Coronary artery (tissue), 2 donors: ENCODE measurements at regions not wholly inside any gene's neighbourhood (a gene's known extent, or its start where the extent isn't known, plus 50 kb on each side); places are given as distances from the start of the nearest gene placed in this dataset.
A peak's percentile ranks its signal among the peaks of the same experiment; 100 is the strongest.

ENCODE experiments used
- DNase-seq: peaks from one replicate; pipeline ENCODE4 v3.0.0-alpha.2; 2017; ENCODE audit warnings: low spot score
- H3K27ac ChIP-seq, 2 donors: fragments of 200-600 bp; sonication (generic); one replicate each; pipeline ENCODE4 v1.5.1; 2016 to 2019
- H3K4me3 ChIP-seq: fragments of 200-600 bp; sonication (generic); 2 replicates; pipeline ENCODE4 v1.5.1; 2016; ENCODE audit warnings: mild to moderate bottlenecking, moderate library complexity
- TF ChIP-seq, protein P1 (sequence below): fragments of 200-600 bp; sonication (generic); IDR thresholded peaks from one replicate; pipeline ENCODE4 v1.5.1; 2019; ENCODE audit warnings: antibody characterized with exemption

DNA sequence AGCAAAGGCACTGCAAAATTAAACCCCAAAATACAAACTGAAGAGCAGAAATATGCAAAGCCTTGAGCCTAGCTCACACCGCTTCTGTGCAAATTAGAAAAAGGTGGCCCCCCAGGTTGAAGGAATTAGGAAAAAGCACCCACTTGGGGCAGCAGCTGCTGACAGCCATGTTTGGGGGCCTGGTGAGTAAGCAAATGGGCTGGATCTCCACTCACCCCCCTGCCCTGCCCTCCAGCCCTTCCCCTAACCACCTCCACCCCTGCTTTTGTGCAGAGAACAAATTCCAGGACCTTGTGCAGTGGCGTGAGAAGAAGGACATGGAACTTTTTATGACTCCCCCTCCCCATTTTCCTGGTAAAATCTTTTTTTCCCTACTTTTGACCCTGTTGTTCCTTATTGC lies 92.0 kb upstream of the DNAH5 start:
- TF ChIP-seq, protein P1, sequence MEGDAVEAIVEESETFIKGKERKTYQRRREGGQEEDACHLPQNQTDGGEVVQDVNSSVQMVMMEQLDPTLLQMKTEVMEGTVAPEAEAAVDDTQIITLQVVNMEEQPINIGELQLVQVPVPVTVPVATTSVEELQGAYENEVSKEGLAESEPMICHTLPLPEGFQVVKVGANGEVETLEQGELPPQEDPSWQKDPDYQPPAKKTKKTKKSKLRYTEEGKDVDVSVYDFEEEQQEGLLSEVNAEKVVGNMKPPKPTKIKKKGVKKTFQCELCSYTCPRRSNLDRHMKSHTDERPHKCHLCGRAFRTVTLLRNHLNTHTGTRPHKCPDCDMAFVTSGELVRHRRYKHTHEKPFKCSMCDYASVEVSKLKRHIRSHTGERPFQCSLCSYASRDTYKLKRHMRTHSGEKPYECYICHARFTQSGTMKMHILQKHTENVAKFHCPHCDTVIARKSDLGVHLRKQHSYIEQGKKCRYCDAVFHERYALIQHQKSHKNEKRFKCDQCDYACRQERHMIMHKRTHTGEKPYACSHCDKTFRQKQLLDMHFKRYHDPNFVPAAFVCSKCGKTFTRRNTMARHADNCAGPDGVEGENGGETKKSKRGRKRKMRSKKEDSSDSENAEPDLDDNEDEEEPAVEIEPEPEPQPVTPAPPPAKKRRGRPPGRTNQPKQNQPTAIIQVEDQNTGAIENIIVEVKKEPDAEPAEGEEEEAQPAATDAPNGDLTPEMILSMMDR = no peak
- H3K27ac ChIP-seq = peak overlapping the region in 1 of 2 donors; percentile 51
- H3K4me3 ChIP-seq = peak overlapping the region; percentile 46
- no peak for DNase-seq

DNA sequence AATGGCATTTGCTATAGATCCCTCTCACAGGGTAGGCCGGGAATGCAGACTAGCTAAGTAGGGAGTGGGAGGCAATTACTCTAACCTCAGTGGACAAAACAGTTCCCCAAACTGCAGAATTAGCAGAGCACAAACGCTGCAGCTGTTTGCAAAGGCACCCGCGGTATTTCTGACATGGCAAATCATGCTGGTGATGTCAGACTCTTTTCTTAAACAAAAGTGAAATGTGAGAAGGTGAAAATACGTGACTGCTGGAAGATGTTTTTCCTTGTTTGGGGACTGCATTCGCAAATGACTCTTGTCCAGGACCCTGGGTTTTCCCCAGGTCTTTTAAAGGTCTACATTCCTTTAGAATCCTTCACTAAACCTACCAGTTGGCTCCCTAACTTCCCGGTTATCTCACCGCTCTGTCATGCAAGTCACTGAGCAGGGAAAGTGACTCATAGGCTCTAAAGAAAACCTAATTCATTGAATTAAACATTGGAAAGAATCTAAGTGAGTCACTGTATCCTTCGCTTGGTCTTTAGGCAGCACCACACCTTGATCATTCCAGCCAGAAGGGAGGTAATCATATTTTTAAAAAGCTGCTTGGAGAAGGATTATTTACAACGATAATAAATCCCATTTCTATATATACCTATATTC lies 91.5 kb upstream of the DNAH5 start:
- DNase-seq = no peak
- H3K4me3 ChIP-seq = peak overlapping the region; percentile 46
- TF ChIP-seq, protein P1 = no peak
- H3K27ac ChIP-seq = peak overlapping the region; percentile 51 to 54

DNA sequence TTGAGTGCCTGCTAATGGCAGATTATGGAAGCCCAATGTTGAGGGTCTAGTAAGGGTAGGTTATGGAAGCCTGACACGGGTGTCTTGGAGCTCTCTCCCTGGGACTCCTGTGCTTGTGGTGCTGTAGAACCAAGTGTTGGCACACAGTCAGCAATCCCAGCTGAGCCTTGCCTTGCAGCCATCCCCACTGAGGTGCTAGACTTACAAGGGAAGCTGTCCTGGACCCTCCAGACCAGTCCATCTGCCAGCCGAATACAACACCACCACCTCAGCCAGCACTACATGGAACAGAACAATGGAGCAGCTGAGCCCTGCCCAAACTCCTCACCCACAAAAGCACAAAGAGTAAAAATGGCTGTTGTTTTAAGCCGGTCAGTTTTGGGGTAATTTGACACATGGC lies 90.5 kb upstream of the DNAH5 start:
- Histone ChIP-seq H3K4me3 (no peak overlapping the region), H3K27ac (no peak overlapping the region)
- TF ChIP-seq, protein P1 = no peak
- DNase-seq = no peak

DNA sequence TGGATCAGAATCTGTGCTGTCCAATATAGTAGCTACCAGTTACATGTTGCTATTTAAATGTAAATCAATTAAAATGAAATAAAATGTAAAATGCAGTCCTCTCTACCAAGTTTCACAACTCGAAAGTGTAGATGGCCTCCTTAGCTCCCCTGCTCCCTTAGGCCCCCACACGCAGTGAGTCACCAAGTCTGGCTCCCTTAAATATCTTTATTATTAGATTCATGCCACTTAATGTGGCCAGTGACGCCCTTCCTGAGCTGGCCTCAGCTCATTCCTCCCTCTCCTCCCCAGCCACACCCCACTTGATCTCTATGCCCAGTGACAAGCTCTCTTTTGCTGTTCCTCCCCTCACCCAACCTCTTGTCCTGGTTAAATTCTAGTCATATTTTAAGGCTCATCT lies 88.4 kb upstream of the DNAH5 start:
- H3K4me3 ChIP-seq = no peak overlapping the region
- TF ChIP-seq, protein P1 = no peak
- H3K27ac ChIP-seq = no peak overlapping the region
- no peak for DNase-seq

DNA sequence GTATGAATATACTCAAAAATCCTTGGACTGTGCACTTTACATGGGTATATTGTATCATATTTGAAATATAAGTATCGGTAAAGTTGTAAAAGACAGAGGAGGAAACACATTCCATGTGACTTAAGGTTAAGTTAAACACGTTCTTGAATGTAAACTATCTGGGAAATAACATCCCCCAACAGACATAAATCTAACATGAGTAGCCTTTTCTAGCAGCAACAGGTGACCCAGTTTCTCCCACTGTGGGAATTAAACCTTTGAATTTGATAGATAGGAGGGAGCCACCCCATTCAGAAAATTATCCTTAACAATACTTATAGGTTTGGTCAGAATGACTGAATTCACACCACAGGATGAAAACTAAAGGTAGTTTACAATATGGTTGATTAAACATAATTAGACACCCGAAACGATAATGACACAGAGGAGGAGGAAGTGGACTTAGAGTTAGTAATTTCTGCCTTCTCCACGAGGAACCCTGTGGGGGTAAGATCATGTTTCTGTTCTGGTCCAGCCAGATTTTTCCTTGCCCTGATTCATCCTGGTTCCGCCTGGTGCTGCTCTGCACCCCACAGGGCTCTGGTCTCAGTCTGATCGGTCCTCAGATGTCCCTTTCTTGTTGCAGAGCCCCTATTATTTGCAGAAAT lies 84.6 kb upstream of the DNAH5 start:
- Histone ChIP-seq H3K4me3 (no peak overlapping the region), H3K27ac (no peak overlapping the region)
- DNase-seq = no peak
- TF ChIP-seq, protein P1 = no peak

DNA sequence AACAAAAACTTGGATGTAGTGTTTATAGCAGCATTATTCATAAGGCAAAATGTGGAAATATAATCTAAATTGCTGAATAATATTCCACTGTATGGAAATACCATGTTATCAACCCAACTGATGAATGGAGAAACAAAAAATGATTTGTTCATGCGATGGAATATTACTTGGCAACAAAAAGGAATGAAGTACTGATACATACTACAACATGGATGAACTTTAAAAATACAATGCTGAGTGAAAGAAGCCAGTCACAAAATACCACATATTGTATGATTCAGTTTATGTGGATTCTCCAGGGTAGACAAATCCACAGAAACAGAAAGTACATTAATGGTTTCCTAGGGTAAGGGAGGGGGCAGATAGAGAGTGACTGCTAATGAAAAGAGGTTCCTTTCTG lies 83.7 kb upstream of the DNAH5 start:
- TF ChIP-seq, protein P1 = no peak
- H3K4me3 ChIP-seq = no peak overlapping the region
- DNase-seq = no peak
- H3K27ac ChIP-seq = no peak overlapping the region
